HG03354 (cell line): ENCODE measurements at regions not wholly inside any gene's neighbourhood (a gene's known extent, or its start where the extent isn't known, plus 50 kb on each side); places are given as distances from the start of the nearest gene placed in this dataset.
A peak's percentile ranks its signal among the peaks of the same experiment; 100 is the strongest.

Source experiments
- ATAC-seq: cut with Tn5 transposase; IDR thresholded peaks from one replicate; pipeline ENCODE4 v1.9.1; 2021; ENCODE audit warnings: mild to moderate bottlenecking; ENCODE audit not compliant: unreplicated experiment, poor library complexity, severe bottlenecking

- ATAC-seq, result no peak
These were observed 148.8 kb upstream of the GADL1 start for GRCh38 chr3:31043184-31043819.

DNA sequence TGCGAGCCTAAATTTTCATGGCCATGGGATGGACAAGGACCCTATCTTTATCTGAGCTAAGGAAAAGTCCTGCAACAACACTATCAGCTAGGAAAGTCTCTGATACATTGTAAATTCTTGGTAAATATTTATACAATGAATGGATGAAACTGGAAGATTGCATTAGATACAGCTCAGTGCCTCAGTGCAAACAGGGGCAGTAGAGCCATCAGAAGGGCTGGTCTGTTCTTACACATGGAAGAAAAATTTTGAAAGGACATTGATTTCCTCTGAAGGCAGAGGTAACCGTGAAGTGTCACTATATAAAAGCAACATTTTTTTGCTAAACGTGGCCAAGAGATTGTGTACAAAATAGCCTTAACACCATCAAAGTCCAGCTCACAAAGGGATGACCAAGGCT lies 153.2 kb upstream of the GADL1 start:
- ATAC-seq, result no peak

GRCh38 chr3:31048143-31048542 lies 153.7 kb upstream of the GADL1 start:
- ATAC-seq, result no peak

GRCh38 chr3:31050296-31050695 lies 155.8 kb upstream of the GADL1 start:
- no peak for ATAC-seq

DNA sequence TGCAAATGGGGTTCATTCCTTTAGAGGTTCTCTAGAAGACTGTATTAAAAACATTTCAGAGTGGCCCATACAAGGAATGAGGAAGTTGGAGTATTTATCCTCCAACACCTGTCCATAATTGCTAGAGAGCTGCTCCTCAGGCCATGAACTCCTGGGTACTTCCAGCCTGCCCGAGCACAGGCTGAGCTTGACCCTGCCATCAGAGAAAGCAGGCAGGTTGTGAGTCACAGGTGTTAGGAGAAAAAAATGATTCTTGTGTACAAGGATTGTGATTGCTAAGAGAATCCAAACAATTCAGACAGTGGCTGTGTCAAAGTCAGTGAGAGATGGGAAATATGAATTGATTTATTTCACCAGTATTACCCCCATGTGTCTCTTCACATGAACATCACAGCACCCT lies 156.8 kb upstream of the GADL1 start:
- no peak for ATAC-seq

DNA sequence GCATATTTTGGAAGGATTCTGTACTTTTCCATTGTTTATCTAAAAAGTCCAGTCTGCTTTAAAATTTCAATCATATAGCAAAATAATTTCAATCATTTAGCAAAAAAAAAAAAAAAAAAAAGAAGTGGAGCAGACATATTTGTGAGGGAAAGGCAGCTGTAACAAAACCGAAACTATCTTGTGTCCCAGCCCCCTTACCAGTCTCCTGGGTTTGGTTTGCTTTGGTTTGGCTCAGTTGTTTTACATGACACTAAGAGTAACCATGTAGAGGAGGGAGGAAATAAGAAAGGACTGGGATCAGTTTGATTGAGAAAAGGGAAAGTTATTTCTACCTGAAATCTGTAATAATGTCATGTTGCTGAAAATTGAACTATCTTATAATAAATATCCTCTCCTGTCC lies 158.8 kb upstream of the GADL1 start:
- ATAC-seq, result no peak

DNA sequence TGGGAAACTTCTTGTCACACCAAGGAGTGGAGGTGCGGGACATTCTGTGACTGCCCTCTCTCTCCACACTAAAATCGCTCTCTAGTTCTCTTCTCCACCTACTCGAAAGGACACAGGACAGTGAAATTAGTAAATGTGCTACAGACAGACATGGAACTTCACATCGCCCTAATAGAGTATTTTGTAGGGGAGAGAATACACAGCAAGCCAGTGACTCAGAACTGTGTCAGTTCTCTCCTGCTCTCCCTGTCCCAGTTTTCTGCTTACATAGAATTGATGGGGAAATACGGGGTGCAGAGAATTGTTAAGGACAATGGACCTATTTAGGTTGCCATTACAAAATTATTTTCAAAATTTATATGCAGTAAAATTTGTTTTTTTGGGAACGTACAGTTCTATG lies 159.6 kb upstream of the GADL1 start:
- ATAC-seq, result no peak

DNA sequence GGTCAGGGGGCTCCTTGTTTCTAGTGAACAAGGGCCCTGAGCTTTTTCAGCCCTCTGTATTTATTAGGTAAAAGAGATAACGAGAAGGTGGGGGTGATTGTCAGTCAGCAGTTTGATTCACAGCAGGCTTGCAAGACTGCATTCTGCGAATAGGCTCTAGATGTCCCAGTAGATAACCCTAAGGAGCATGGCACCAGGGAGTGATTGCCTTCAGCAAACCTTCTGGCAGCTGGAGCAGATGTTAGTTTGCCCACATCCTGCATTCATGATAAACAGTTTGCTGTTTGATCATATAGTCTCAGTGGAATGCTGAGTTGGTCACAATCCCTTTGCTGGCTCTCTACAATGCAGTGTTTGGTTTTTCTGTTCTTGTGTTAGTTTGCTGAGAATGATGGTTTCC lies 161.3 kb upstream of the GADL1 start:
- ATAC-seq, result no peak

GRCh38 chr3:31057891-31058290 lies 163.4 kb upstream of the GADL1 start:
- ATAC-seq, result no peak

GRCh38 chr3:31064021-31064420 lies 169.6 kb upstream of the GADL1 start:
- no peak for ATAC-seq

GRCh38 chr3:31065765-31066164 lies 171.3 kb upstream of the GADL1 start:
- no peak for ATAC-seq

DNA sequence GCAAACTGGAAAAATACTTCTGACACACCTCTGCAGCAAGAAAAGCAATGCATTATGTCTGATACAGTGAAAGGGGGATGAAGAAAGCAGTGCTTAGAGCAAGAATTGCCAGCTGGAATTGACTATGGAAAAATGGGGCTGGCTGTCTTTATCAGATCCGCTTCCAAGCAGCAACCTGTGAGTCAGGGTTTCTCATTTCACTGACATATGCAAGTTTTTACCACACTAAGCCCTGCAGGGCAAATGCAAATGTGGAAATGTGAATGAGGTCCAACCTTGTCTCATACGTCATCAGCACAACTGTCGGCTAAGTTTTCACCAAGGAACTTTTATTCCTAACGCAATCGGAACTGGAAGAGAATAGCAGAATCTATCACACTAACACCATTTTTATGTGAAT lies 172.5 kb upstream of the GADL1 start:
- no peak for ATAC-seq

DNA sequence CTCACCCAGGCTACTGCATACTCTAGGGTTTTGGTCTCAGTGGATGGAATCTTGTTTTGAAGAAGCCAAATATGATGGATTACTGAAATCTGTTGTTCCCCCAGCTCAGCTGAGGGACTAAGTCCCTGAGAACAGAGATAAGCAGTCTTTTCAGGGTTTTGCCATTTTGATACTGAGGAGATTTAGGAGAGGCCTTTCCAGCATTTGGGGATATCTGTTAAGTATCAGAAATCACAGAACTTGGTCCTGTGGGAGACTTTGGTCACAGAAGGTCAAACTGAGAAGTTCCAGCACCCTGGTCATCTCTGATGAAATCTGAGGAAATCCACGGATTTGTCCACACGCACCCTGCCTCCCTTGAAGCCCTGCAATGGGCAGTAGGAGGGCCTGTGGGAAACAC lies 181.0 kb upstream of the GADL1 start:
- ATAC-seq, result no peak

- ATAC-seq, result no peak
These were observed 181.4 kb upstream of the GADL1 start for GRCh38 chr3:31075876-31076275.

- ATAC-seq, result peak; percentile 74
These were observed 182.7 kb upstream of the GADL1 start for GRCh38 chr3:31077021-31077601.

GRCh38 chr3:31077826-31078225 lies 183.4 kb upstream of the GADL1 start:
- no peak for ATAC-seq

- ATAC-seq, result no peak
These were observed 185.2 kb upstream of the GADL1 start for GRCh38 chr3:31079689-31080088.

DNA sequence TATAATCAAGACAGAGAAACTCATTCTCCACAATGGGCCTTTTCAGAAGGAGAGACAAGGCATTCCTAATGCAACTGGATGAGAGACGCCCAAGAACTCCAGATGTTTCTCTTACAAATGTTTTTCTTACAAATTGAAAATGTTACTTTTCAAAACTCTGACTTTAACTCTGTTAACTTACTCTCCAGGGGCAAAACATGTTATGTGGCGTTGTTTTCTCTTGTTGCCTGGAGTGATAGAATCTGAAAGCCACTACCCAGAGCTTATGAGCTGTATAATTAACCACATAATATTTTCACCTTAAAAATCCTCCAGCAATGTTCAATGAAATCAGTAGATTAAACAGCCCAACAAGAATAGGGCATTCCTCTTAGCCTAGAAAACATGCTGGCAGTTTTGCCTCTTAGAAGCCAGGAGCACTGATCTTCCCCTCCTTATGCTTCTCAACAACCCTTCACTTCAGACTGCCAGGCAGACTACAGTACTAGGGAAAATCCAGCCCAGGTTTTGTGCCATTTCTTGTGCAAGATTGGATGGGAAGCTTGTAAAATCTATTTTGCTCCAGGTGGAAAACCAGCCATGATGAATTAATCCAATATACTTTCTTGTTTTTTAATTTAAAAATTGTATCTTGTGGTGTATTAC lies 186.7 kb upstream of the GADL1 start:
- ATAC-seq, result no peak

GRCh38 chr3:31086148-31086547 lies 191.7 kb upstream of the GADL1 start:
- ATAC-seq, result no peak

DNA sequence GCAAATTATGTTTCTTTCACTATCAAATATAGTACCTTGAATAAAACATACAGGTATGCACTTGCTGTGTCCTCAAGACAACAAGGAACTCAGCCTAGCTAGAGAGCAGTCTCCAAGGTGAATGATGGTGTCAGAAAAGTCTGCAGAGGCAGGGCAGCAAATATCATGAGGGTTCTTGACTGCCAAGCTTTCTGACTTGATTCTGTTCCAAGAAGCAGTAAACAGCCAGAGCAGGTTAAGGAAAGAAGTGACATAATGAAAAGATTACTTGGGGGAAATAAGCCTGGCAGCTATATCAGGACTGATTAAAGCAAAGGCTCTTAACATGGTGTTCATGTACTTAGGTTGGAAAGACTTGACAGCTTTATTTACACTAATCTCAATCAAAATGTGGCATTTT lies 192.2 kb upstream of the GADL1 start:
- ATAC-seq, result no peak

GRCh38 chr3:31091748-31092147 lies 197.3 kb upstream of the GADL1 start:
- no peak for ATAC-seq
